ENCODE measurements at regions not wholly inside any gene's neighbourhood (a gene's known extent, or its start where the extent isn't known, plus 50 kb on each side); places are given as distances from the start of the nearest gene placed in this dataset.
"Not testable (repeated sequence)": the region's sequence is repeated elsewhere in the genome, so short reads cannot be mapped to it uniquely, and the experiment has no call there.

GRCh38 chr7:68216051-68216450 lies 1219.4 kb downstream of the TYW1 start:
- H3K27me3 ChIP-seq (ENCODE audit: low read depth, low read length), result no peaks in the 10 kb centered on the region
- H3K27ac ChIP-seq (ENCODE audit: low read length), result no peak overlapping the region
- no peaks in the 10 kb centered on the region for H3K36me3 ChIP-seq (ENCODE audit: control insufficient read depth in 1 of 2, insufficient read depth in 2 of 2, low read length in 2 of 2)
- H3K4me1 ChIP-seq (ENCODE audit: control insufficient read depth in 1 of 2, insufficient read depth in 2 of 2, low read length in 2 of 2), result no peaks in the 10 kb centered on the region
- H3K4me3 ChIP-seq (ENCODE audit: low read depth in 1 of 2, low read length in 2 of 2), result no peak overlapping the region
- H3K9me3 ChIP-seq (ENCODE audit: control insufficient read depth in 1 of 2, low read length in 2 of 2), result no peaks in the 10 kb centered on the region

GRCh38 chr7:68217426-68217825 lies 1220.8 kb downstream of the TYW1 start:
- Histone ChIP-seq H3K9me3 (ENCODE audit: control insufficient read depth in 1 of 2, low read length in 2 of 2) (no peaks in the 10 kb centered on the region), H3K27me3 (ENCODE audit: low read depth, low read length) (no peaks in the 10 kb centered on the region), H3K4me3 (ENCODE audit: low read depth in 1 of 2, low read length in 2 of 2) (no peak overlapping the region), H3K27ac (ENCODE audit: low read length) (no peak overlapping the region), H3K36me3 (ENCODE audit: control insufficient read depth in 1 of 2, insufficient read depth in 2 of 2, low read length in 2 of 2) (no peaks in the 10 kb centered on the region), H3K4me1 (ENCODE audit: control insufficient read depth in 1 of 2, insufficient read depth in 2 of 2, low read length in 2 of 2) (no peaks in the 10 kb centered on the region)

- no peaks in the 10 kb centered on the region for H3K36me3 ChIP-seq (ENCODE audit: control insufficient read depth in 1 of 2, insufficient read depth in 2 of 2, low read length in 2 of 2)
- H3K27ac ChIP-seq (ENCODE audit: low read length), result no peak overlapping the region
- no peaks in the 10 kb centered on the region for H3K27me3 ChIP-seq (ENCODE audit: low read depth, low read length)
- no peaks in the 10 kb centered on the region for H3K9me3 ChIP-seq (ENCODE audit: control insufficient read depth in 1 of 2, low read length in 2 of 2)
- H3K4me3 ChIP-seq (ENCODE audit: low read depth in 1 of 2, low read length in 2 of 2), result no peak overlapping the region
- H3K4me1 ChIP-seq (ENCODE audit: control insufficient read depth in 1 of 2, insufficient read depth in 2 of 2, low read length in 2 of 2), result no peaks in the 10 kb centered on the region
Measured at GRCh38 chr7:68218461-68218860, 1221.8 kb downstream of the TYW1 start.

- H3K9me3 ChIP-seq (ENCODE audit: control insufficient read depth in 1 of 2, low read length in 2 of 2), result no peaks in the 10 kb centered on the region
- no peaks in the 10 kb centered on the region for H3K27me3 ChIP-seq (ENCODE audit: low read depth, low read length)
- H3K4me1 ChIP-seq (ENCODE audit: control insufficient read depth in 1 of 2, insufficient read depth in 2 of 2, low read length in 2 of 2), result peaks cover 0 to 5% of the 10 kb centered on the region in 2 donors
- no peak overlapping the region for H3K27ac ChIP-seq (ENCODE audit: low read length)
- H3K36me3 ChIP-seq (ENCODE audit: control insufficient read depth in 1 of 2, insufficient read depth in 2 of 2, low read length in 2 of 2), result no peaks in the 10 kb centered on the region
- H3K4me3 ChIP-seq (ENCODE audit: low read depth in 1 of 2, low read length in 2 of 2), result no peak overlapping the region
Measured at GRCh38 chr7:68222311-68222710, 1225.7 kb downstream of the TYW1 start.

DNA sequence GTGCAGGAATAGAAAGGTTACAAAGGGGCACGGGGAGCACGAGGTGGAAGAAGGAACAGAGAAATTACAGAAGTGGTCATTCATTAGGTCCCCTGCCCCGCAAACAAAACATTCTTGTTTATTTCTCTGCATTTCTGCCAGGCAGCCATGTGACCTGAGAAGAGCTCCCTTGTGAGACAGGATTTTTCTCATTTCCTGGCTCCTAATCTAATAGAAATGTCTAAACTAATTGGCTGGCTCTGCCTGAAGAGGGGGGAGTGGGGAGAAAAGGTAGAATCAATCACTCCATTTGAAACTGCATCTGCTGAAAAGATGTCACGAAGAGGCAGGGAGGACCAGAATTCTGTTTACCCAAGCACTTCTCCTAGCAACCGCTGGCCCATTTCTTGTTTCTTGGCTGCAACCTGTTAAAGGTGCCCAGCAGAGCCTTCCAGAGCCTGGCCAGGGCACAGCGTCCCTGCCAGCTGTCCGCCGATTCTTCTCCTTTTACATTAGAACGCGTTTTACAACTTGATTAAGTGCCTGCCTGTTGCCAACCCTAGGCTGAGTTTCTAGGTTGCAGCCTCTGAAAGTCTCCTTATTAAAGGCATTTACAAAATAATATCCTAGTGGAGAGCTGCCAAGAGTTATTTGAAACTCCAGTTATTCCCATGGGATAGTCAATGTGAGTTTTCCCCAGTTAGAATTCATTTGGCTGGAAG lies 1227.6 kb downstream of the TYW1 start:
- Histone ChIP-seq H3K27me3 (ENCODE audit: low read depth, low read length) (no peaks in the 10 kb centered on the region), H3K4me3 (ENCODE audit: low read depth in 1 of 2, low read length in 2 of 2) (no peak overlapping the region), H3K27ac (ENCODE audit: low read length) (no peak overlapping the region), H3K4me1 (ENCODE audit: control insufficient read depth in 1 of 2, insufficient read depth in 2 of 2, low read length in 2 of 2) (peaks cover 0 to 5% of the 10 kb centered on the region in 2 donors), H3K9me3 (ENCODE audit: control insufficient read depth in 1 of 2, low read length in 2 of 2) (no peaks in the 10 kb centered on the region), H3K36me3 (ENCODE audit: control insufficient read depth in 1 of 2, insufficient read depth in 2 of 2, low read length in 2 of 2) (no peaks in the 10 kb centered on the region)

DNA sequence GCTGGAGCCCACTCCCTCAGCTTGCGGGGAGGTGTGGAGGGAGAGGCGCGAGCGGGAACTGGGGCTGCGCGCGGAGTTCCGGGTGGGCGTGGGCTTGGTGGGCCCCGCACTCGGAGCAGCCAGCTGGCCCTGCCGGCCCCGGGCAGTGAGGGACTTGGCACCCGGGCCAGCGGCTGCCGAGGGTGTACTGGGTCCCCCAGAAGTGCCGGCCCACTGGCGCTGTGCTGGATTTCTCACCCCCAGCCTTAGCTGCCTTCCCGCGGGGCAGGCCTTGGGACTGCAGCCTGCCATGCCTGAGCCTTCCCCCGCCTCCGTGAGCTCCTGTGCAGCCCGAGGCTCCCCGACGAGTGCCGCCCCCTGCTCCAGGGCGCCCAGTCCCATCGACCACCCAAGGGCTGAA lies 1234.4 kb downstream of the TYW1 start:
- not testable (repeated sequence) for H3K4me3 ChIP-seq (ENCODE audit: low read depth in 1 of 2, low read length in 2 of 2); H3K9me3 ChIP-seq (ENCODE audit: control insufficient read depth in 1 of 2, low read length in 2 of 2); H3K27me3 ChIP-seq (ENCODE audit: low read depth, low read length); H3K27ac ChIP-seq (ENCODE audit: low read length); H3K36me3 ChIP-seq (ENCODE audit: control insufficient read depth in 1 of 2, insufficient read depth in 2 of 2, low read length in 2 of 2); H3K4me1 ChIP-seq (ENCODE audit: control insufficient read depth in 1 of 2, insufficient read depth in 2 of 2, low read length in 2 of 2)

DNA sequence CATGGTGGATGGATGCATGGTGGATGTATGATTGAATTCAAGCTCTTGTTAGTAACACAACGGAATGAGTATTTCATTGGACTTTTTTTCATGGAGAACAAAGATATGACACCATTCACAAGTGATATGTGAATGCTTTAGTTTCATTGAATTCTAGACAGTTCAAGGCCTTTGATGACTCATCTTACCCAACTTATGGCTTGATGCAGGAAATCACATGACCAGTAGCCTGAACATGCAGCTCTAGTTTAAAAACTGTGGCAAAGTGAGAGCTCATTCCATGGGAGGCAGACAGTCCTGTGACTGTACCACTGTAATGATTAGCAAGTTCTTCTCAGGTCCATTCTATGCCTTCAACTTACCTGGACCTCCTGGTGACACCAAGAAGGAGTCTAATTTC lies 1239.3 kb downstream of the TYW1 start:
- no peak overlapping the region for H3K27ac ChIP-seq (ENCODE audit: low read length)
- H3K27me3 ChIP-seq (ENCODE audit: low read depth, low read length), result no peaks in the 10 kb centered on the region
- no peaks in the 10 kb centered on the region for H3K36me3 ChIP-seq (ENCODE audit: control insufficient read depth in 1 of 2, insufficient read depth in 2 of 2, low read length in 2 of 2)
- H3K4me3 ChIP-seq (ENCODE audit: low read depth in 1 of 2, low read length in 2 of 2), result no peak overlapping the region
- H3K9me3 ChIP-seq (ENCODE audit: control insufficient read depth in 1 of 2, low read length in 2 of 2), result peaks cover 0 to 2% of the 10 kb centered on the region in 2 donors
- no peaks in the 10 kb centered on the region for H3K4me1 ChIP-seq (ENCODE audit: control insufficient read depth in 1 of 2, insufficient read depth in 2 of 2, low read length in 2 of 2)

- H3K27me3 ChIP-seq (ENCODE audit: low read depth, low read length), result no peaks in the 10 kb centered on the region
- H3K27ac ChIP-seq (ENCODE audit: low read length), result no peak overlapping the region
- no peaks in the 10 kb centered on the region for H3K4me1 ChIP-seq (ENCODE audit: control insufficient read depth in 1 of 2, insufficient read depth in 2 of 2, low read length in 2 of 2)
- H3K9me3 ChIP-seq (ENCODE audit: control insufficient read depth in 1 of 2, low read length in 2 of 2), result peaks cover 0 to 2% of the 10 kb centered on the region in 2 donors
- H3K36me3 ChIP-seq (ENCODE audit: control insufficient read depth in 1 of 2, insufficient read depth in 2 of 2, low read length in 2 of 2), result no peaks in the 10 kb centered on the region
- no peak overlapping the region for H3K4me3 ChIP-seq (ENCODE audit: low read depth in 1 of 2, low read length in 2 of 2)
Measured at GRCh38 chr7:68238204-68238805, 1241.7 kb downstream of the TYW1 start.

DNA sequence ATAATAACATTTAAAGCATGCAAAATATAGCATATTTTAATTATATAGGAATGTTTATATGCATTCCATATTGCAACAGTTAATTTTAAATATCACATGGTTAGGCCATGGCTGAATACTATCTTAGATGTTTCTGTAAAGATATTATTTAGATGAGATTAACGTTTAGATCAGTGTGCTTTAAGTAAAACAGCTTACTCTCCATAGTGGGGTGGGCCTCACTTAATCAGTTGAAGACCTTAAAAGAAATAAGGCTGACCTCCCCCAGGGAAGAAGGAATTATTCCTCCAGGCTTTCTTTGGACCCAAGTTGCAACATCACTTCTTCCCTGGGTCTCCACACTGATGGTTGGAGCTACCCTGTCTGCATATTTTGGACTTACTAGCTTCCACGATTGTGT lies 1246.5 kb downstream of the TYW1 start:
- H3K27me3 ChIP-seq (ENCODE audit: low read depth, low read length), result no peaks in the 10 kb centered on the region
- H3K4me1 ChIP-seq (ENCODE audit: control insufficient read depth in 1 of 2, insufficient read depth in 2 of 2, low read length in 2 of 2), result no peaks in the 10 kb centered on the region
- H3K4me3 ChIP-seq (ENCODE audit: low read depth in 1 of 2, low read length in 2 of 2), result no peak overlapping the region
- H3K36me3 ChIP-seq (ENCODE audit: control insufficient read depth in 1 of 2, insufficient read depth in 2 of 2, low read length in 2 of 2), result no peaks in the 10 kb centered on the region
- peaks cover 0 to 2% of the 10 kb centered on the region in 2 donors for H3K9me3 ChIP-seq (ENCODE audit: control insufficient read depth in 1 of 2, low read length in 2 of 2)
- H3K27ac ChIP-seq (ENCODE audit: low read length), result no peak overlapping the region

- H3K4me1 ChIP-seq (ENCODE audit: control insufficient read depth in 1 of 2, insufficient read depth in 2 of 2, low read length in 2 of 2), result no peaks in the 10 kb centered on the region
- no peak overlapping the region for H3K27ac ChIP-seq (ENCODE audit: low read length)
- no peaks in the 10 kb centered on the region for H3K27me3 ChIP-seq (ENCODE audit: low read depth, low read length)
- no peaks in the 10 kb centered on the region for H3K36me3 ChIP-seq (ENCODE audit: control insufficient read depth in 1 of 2, insufficient read depth in 2 of 2, low read length in 2 of 2)
- H3K9me3 ChIP-seq (ENCODE audit: control insufficient read depth in 1 of 2, low read length in 2 of 2), result peaks cover 0 to 2% of the 10 kb centered on the region in 2 donors
- no peak overlapping the region for H3K4me3 ChIP-seq (ENCODE audit: low read depth in 1 of 2, low read length in 2 of 2)
Measured at GRCh38 chr7:68244389-68244788, 1247.8 kb downstream of the TYW1 start.

DNA sequence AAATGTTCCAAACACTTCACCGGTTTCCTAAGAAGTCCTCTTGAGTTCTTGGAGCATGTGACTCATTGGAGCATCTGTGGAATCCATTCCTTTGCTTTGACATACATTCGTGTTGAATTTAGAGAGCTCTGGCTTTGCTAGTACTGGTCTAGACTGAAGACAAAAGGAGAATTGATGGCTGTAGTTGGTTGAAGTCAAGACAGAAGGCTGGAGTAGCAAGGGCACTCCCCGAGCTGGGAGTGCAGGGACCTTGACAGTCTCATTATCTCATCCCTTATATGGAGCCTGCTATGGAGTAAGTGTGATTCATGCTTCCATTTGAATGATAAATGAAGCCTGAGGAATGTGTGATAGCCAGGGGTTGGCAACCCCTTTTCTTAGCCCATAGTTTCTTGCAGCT lies 1249.1 kb downstream of the TYW1 start:
- Histone ChIP-seq H3K4me3 (ENCODE audit: low read depth in 1 of 2, low read length in 2 of 2) (no peak overlapping the region), H3K4me1 (ENCODE audit: control insufficient read depth in 1 of 2, insufficient read depth in 2 of 2, low read length in 2 of 2) (no peaks in the 10 kb centered on the region), H3K27me3 (ENCODE audit: low read depth, low read length) (no peaks in the 10 kb centered on the region)

DNA sequence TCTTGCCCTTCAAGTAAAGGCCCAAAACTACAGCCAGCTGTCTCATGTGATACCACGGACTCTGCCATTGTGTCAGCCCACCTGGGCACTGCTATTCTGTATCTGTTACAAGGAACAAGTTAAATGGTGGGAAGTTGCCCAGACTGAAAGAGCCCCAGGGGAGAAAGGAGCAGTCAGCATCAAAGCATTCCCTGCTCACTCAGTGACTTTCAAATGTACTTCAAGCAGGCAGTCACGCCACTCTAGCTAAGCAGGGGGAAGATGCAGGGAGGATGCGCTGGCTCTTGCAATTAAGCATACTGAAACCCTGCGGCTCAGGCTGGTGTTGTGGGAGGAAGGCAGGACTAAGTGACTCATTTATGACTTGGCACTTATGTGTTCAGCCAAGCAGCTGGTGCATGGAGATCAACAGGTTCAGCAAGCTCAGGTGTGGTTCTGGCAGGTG lies 1249.6 kb downstream of the TYW1 start:
- no peak overlapping the region for H3K27ac ChIP-seq (ENCODE audit: low read length)
- no peaks in the 10 kb centered on the region for H3K4me1 ChIP-seq (ENCODE audit: control insufficient read depth in 1 of 2, insufficient read depth in 2 of 2, low read length in 2 of 2)
- H3K9me3 ChIP-seq (ENCODE audit: control insufficient read depth in 1 of 2, low read length in 2 of 2), result no peaks in the 10 kb centered on the region
- H3K36me3 ChIP-seq (ENCODE audit: control insufficient read depth in 1 of 2, insufficient read depth in 2 of 2, low read length in 2 of 2), result no peaks in the 10 kb centered on the region
- H3K4me3 ChIP-seq (ENCODE audit: low read depth in 1 of 2, low read length in 2 of 2), result no peak overlapping the region
- no peaks in the 10 kb centered on the region for H3K27me3 ChIP-seq (ENCODE audit: low read depth, low read length)

More for the DNA sequence above, 1249.1 kb downstream of the TYW1 start:
- H3K36me3 ChIP-seq (ENCODE audit: control insufficient read depth in 1 of 2, insufficient read depth in 2 of 2, low read length in 2 of 2), result no peaks in the 10 kb centered on the region
- no peaks in the 10 kb centered on the region for H3K9me3 ChIP-seq (ENCODE audit: control insufficient read depth in 1 of 2, low read length in 2 of 2)
- H3K27ac ChIP-seq (ENCODE audit: low read length), result no peak overlapping the region

All from muscle layer of duodenum (tissue), 2 donors.